SJCRH30 (cell line): ENCODE measurements at regions not wholly inside any gene's neighbourhood (a gene's known extent, or its start where the extent isn't known, plus 50 kb on each side); places are given as distances from the start of the nearest gene placed in this dataset.

Source experiments
- DNase-seq, 2 experiments: peaks; one replicate each; pipeline ENCODE4 v3.0.0-alpha.2; 2015 to 2020
- H3K27ac ChIP-seq: fragments of 250-450 bp; sonication (Bioruptor Pico); 2 replicates; pipeline ENCODE4 v1.5.1; 2020; ENCODE audit warnings: mild to moderate bottlenecking, moderate library complexity
- H3K27me3 ChIP-seq: fragments of 250-450 bp; sonication (Bioruptor Pico); 2 replicates; pipeline ENCODE4 v1.5.1; 2020; ENCODE audit warnings: mild to moderate bottlenecking, moderate library complexity
- H3K36me3 ChIP-seq: fragments of 250-450 bp; sonication (Bioruptor Pico); 2 replicates; pipeline ENCODE4 v1.5.1; 2020; ENCODE audit warnings: mild to moderate bottlenecking, moderate library complexity
- H3K4me1 ChIP-seq: fragments of 250-450 bp; sonication (Bioruptor Pico); 2 replicates; pipeline ENCODE4 v1.5.1; 2020; ENCODE audit warnings: mild to moderate bottlenecking, moderate library complexity
- H3K4me3 ChIP-seq: fragments of 250-450 bp; sonication (Bioruptor Pico); 2 replicates; pipeline ENCODE4 v1.5.1; 2020; ENCODE audit warnings: mild to moderate bottlenecking, moderate library complexity
- H3K9me3 ChIP-seq: fragments of 250-450 bp; sonication (Bioruptor Pico); replicated peaks from 2 replicates; pipeline ENCODE4 v1.5.1; 2020; ENCODE audit warnings: mild to moderate bottlenecking, moderate library complexity

DNA sequence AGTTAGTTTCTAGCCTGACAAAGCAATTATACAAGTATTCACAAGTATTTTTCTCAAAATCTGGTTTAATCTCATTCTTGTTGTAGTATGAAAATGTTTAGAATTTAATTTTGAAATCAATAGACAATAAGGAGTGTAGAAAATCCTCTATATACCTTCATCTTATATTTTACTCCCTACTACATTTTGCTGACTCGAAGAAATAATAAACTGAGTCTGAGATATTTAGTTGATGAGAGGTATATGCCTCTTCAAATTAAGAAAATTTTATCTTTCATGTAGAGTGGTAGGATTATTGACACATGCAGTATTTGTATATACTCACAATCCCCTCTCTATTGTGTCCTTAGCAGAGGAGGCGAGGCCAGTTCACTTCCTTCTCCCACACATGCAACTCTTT is 477.7 kb downstream of the MAN2A1 start:
- H3K36me3 ChIP-seq: no peaks in the 10 kb centered on the region
- no peaks in the 10 kb centered on the region for H3K27me3 ChIP-seq
- peaks cover 9% of the 10 kb centered on the region for H3K4me1 ChIP-seq
- DNase-seq: no peak
- 0 out of 2 replicates have a peak, but pooled peaks cover 6% of the 10 kb centered on the region for H3K9me3 ChIP-seq
- no peak overlapping the region for H3K4me3 ChIP-seq
- no peak overlapping the region for H3K27ac ChIP-seq

DNA sequence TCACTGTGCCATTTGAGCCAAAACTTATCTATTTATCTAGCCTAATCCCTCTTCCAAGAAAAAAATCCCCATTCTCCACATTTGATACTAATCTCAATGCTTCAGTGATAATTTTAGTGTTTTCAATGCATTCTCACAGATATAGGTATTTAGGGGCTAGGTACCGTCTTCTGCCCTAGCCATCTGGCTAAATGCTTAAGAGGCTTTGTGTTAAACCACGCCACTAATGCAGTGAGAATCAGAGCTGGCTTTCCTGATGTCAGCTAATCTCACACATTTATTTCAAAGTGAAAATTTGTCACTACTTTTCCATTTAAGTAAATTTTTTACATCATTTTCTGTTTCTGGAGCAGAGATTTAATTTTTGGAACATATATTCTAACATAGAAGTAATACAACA is 479.7 kb downstream of the MAN2A1 start:
- no peaks in the 10 kb centered on the region for H3K27me3 ChIP-seq
- DNase-seq: no peak
- H3K4me3 ChIP-seq: no peak overlapping the region
- H3K4me1 ChIP-seq: peaks cover 9% of the 10 kb centered on the region
- 0 out of 2 replicates have a peak, but pooled peaks cover 6% of the 10 kb centered on the region for H3K9me3 ChIP-seq
- no peak overlapping the region for H3K27ac ChIP-seq
- H3K36me3 ChIP-seq: no peaks in the 10 kb centered on the region

DNA sequence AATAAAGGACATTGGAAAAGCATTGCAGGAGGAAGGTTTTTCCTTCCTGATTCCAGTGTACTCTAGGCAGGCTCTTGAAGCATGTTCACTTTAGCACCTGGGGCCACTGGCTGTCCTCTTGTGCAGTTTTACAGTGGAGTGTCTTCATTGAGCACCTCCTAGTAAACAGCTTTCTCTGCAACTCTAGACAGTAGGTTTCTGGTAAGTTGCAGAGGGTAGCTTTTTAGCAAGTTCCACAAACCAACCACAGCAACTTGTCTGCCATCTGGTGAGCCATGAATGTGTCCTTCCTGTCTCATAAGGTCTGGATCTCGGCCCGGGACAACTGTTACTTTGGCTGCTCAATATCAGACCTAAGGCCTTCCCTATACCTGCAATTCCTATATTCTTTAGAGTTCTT is 488.0 kb downstream of the MAN2A1 start:
- Histone ChIP-seq H3K4me1 (no peaks in the 10 kb centered on the region; the same call in 1 of the 2 replicates), H3K27me3 (no peaks in the 10 kb centered on the region), H3K36me3 (no peaks in the 10 kb centered on the region), H3K4me3 (no peak overlapping the region), H3K27ac (no peak overlapping the region), H3K9me3 (no peaks in the 10 kb centered on the region)
- DNase-seq: no peak

DNA sequence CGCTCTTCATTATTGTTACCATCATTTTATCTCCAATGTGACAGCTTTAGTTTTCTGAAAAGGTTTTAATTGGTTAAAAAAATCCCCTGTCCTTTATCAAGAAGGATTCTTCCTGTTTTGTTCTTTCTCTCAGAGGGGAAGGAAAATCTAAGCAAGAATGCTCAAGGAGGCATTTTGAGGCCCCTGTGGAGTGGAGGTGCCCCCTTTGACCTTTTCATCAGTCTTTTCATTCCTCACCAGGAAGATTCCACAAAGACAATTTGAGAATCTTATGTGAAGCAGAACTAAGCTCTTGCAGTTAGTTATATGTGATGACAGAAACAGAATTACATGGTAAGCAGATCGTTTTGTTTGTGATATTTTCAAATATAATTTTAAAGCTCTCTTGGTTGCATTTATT is 489.6 kb downstream of the MAN2A1 start:
- Histone ChIP-seq H3K9me3 (no peaks in the 10 kb centered on the region; the same call in 1 of the 2 replicates), H3K4me1 (no peaks in the 10 kb centered on the region; the same call in 1 of the 2 replicates), H3K36me3 (no peaks in the 10 kb centered on the region), H3K4me3 (no peak overlapping the region), H3K27ac (no peak overlapping the region), H3K27me3 (no peaks in the 10 kb centered on the region)
- DNase-seq: no peak

DNA sequence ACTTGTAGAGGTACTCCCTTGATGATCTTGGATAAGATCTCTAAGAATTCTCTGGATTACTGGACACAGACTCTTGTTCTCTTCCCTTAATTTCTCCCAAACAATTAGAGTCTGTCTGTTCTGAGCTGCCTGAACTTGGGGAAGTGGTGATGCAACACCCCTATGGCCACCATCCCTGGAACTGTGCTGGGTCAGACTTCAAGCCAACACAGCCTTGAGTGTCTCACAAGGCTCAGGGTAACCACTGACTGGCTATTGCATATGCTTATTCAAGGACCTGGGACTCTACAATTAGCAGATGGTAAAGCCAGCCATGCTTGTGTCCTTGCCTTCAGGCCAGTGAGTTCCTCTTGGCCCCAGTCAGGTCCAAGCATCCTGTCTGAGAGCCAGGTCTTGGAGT is 504.5 kb downstream of the MAN2A1 start:
- H3K4me1 ChIP-seq: no peaks in the 10 kb centered on the region
- H3K27me3 ChIP-seq: no peaks in the 10 kb centered on the region
- H3K27ac ChIP-seq: no peak overlapping the region
- H3K4me3 ChIP-seq: no peak overlapping the region
- H3K36me3 ChIP-seq: no peaks in the 10 kb centered on the region
- no peaks in the 10 kb centered on the region for H3K9me3 ChIP-seq
- DNase-seq: no peak

DNA sequence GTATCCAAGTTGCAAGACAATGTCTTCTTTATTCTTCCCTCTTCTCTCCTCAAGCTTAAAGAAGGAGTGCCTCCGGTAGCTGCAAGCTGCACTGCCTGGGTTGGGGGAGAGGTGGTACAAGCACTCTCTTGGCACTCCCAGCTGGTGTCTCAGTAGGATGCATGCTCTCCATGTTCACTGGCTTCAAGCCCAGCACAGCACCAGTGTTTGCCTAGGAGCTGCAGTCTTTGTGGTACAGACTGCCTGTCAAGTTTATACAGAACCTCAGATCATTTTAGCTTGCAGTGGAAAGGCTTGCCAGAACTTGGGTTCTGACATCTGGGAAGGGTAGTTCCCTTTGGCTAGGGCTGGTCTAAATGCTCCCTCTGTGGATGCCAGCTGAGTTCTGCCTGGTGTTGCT is 505.6 kb downstream of the MAN2A1 start:
- DNase-seq: no peak
- Histone ChIP-seq H3K9me3 (no peaks in the 10 kb centered on the region), H3K27ac (no peak overlapping the region), H3K36me3 (no peaks in the 10 kb centered on the region), H3K4me3 (no peak overlapping the region), H3K27me3 (no peaks in the 10 kb centered on the region), H3K4me1 (no peaks in the 10 kb centered on the region)

DNA sequence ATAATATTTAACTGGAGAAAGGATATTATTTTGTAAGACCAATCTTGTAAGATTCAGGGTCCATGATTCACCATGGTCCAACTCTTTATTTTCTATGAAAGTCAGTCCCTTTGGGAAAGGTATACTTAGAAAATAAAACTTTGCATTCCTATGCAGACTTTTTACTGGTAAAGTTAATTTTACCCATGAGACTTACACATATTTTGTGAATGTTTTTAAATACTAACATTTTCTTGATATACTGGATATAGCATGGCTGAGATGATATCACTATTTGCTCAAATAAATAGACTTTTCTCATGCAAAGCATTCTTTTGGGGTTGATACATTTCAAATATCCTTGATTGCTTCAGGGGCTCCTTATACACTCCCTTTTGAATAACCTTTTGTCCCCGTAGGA is 512.1 kb downstream of the MAN2A1 start:
- Histone ChIP-seq H3K4me1 (no peaks in the 10 kb centered on the region), H3K27ac (no peak overlapping the region), H3K27me3 (no peaks in the 10 kb centered on the region), H3K9me3 (no peaks in the 10 kb centered on the region), H3K36me3 (no peaks in the 10 kb centered on the region), H3K4me3 (no peak overlapping the region)
- no peak for DNase-seq

DNA sequence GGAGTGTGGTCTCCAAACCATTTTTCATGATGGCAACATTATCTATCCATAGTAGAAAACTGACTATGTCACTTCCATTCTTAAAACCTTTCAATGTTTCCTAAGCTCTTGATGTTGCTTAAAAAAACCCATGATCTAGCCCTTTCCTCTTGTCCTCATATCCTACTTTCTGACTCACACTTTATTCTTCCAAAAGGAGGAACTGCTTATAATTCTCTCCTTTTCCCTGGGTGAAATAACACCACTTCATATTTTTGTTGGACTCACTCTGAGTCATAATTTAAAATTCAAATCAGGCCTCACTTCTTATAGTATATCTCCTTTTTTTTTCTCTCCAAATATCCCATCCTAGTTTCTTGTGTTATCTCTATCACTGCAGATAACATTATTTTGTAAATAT is 513.9 kb downstream of the MAN2A1 start:
- Histone ChIP-seq H3K27ac (no peak overlapping the region), H3K4me1 (no peaks in the 10 kb centered on the region), H3K9me3 (no peaks in the 10 kb centered on the region), H3K27me3 (no peaks in the 10 kb centered on the region), H3K4me3 (no peak overlapping the region), H3K36me3 (no peaks in the 10 kb centered on the region)
- DNase-seq: no peak

DNA sequence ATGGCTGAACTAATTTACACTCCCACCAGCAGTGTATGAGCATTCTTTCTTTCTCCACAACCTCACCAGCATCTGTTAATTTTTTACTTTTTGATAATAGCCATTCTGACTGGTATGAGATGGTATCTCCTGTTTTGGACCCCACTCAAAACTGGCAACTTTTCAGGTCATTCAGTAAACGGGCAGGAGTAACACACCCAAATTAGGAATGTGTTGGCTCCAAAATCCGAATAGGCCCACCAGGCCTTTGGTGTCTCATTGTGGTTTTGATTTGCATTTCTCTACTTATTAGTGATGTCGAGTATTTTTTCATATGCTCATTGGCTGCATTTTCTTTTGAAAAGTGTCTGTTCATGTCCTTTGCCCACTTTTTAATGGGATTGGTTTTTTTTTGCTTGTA is 517.1 kb downstream of the TMEM232 start:
- no peaks in the 10 kb centered on the region for H3K27me3 ChIP-seq
- DNase-seq: no peak
- no peaks in the 10 kb centered on the region for H3K36me3 ChIP-seq
- no peaks in the 10 kb centered on the region; the same call in 1 of the 2 replicates for H3K9me3 ChIP-seq
- H3K27ac ChIP-seq: no peak overlapping the region
- H3K4me1 ChIP-seq: no peaks in the 10 kb centered on the region
- H3K4me3 ChIP-seq: no peak overlapping the region

DNA sequence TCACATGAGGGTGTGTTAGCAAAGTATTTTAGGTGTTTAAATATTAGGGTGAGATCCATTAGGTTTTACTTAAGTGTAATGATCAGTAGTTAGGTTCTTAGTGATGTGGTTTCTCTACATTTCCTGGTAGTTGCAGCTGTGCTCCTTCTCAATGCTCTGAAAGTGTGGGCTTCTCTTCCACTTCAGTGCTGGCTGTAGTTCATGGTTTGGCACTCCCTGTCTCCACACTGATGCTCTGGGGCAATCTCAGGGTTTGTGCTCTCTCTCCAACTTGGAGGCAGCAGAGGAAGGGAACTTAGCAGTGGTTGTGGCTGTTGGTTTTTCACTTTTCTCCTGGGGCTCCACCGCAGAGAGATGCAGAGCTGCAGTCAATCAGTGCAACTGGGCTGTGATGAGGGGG is 507.5 kb downstream of the TMEM232 start:
- H3K4me3 ChIP-seq: no peak overlapping the region
- no peaks in the 10 kb centered on the region for H3K27me3 ChIP-seq
- H3K27ac ChIP-seq: no peak overlapping the region
- no peaks in the 10 kb centered on the region for H3K9me3 ChIP-seq
- H3K4me1 ChIP-seq: no peaks in the 10 kb centered on the region
- H3K36me3 ChIP-seq: no peaks in the 10 kb centered on the region
- DNase-seq: no peak

DNA sequence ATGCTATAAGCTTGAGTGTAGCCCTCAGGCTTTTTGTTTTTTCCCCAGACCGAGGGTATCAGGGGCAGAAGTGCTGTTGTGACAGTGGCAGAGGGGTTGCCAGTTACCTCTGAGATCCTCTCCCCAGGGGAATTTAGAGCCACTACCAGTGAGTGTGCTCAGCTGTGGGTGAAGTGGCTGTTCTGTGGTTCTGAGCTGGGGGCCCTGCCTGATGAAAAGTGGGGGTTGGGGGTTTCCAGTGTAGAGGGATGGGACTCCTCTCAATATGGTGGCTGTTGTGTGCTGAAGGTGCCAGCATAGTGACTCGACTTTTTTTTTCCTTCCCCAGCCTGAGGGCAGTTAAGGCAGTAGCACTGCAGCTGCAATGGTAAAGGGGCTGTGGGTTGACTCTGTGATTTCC is 506.7 kb downstream of the TMEM232 start:
- no peaks in the 10 kb centered on the region for H3K27me3 ChIP-seq
- H3K4me1 ChIP-seq: no peaks in the 10 kb centered on the region
- H3K4me3 ChIP-seq: no peak overlapping the region
- H3K9me3 ChIP-seq: no peaks in the 10 kb centered on the region
- H3K36me3 ChIP-seq: no peaks in the 10 kb centered on the region
- no peak for DNase-seq
- H3K27ac ChIP-seq: no peak overlapping the region

DNA sequence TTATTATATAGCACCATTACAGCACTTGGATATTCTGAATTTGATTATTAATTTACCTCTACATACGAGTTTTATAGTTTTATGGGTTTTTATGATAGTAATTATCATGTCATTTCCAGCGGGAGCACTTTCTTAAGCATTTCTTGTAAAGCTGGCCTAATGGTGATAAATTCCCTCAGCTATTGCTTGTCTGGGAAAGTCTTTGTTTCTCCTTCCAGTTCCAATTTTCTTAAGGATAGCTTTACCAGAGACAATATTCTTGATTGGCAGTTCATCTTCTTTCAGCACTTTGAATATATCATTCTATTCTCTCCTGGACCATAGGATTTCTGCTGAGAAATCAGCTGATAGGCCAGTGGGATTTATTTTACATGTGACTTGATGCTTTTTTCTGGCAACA is 505.4 kb downstream of the TMEM232 start:
- no peak for DNase-seq
- Histone ChIP-seq H3K9me3 (no peaks in the 10 kb centered on the region), H3K27ac (no peak overlapping the region), H3K36me3 (no peaks in the 10 kb centered on the region), H3K27me3 (no peaks in the 10 kb centered on the region), H3K4me1 (no peaks in the 10 kb centered on the region), H3K4me3 (no peak overlapping the region)

DNA sequence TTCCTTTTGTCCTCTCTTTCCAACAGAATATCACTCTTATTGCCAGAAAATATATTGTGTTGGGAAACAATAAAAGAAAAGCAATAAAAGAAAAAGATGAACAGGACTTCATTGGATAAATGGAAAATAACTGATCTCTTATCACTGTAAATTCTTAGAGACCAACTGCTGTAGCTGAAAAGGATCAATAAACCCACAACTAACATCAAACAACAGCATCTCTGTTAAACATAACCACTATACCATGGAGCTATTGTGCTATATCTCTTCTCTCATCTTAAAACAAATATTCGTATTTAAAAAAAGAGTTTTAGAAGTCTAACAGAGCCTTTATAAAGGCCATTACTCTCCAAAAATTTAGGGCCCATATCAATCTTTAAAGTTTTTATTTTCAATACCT is 502.4 kb downstream of the TMEM232 start:
- Histone ChIP-seq H3K4me3 (no peak overlapping the region), H3K4me1 (no peaks in the 10 kb centered on the region), H3K36me3 (no peaks in the 10 kb centered on the region), H3K27ac (no peak overlapping the region), H3K9me3 (no peaks in the 10 kb centered on the region), H3K27me3 (no peaks in the 10 kb centered on the region)
- DNase-seq: no peak

DNA sequence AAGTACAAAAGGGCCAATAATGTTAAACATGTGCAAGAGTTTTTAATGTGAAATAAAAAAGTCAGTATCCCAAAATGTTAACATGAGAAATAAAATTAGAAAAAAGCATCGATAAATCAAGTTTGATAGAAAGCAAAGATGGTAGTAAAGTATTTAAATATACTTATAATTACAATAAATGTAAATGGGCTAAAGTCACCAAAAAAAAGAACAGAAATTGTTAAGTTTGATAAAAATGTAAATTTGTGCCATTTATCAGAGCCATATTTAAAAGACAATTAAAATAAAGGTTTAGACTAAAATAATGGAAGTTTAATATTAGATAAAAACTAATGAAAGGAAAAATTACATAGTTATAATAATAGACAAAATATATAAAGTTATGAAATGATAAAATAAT is 500.5 kb downstream of the TMEM232 start:
- no peaks in the 10 kb centered on the region for H3K9me3 ChIP-seq
- no peaks in the 10 kb centered on the region for H3K4me1 ChIP-seq
- no peak overlapping the region for H3K27ac ChIP-seq
- no peak overlapping the region for H3K4me3 ChIP-seq
- no peaks in the 10 kb centered on the region for H3K27me3 ChIP-seq
- DNase-seq: no peak
- no peaks in the 10 kb centered on the region for H3K36me3 ChIP-seq

DNA sequence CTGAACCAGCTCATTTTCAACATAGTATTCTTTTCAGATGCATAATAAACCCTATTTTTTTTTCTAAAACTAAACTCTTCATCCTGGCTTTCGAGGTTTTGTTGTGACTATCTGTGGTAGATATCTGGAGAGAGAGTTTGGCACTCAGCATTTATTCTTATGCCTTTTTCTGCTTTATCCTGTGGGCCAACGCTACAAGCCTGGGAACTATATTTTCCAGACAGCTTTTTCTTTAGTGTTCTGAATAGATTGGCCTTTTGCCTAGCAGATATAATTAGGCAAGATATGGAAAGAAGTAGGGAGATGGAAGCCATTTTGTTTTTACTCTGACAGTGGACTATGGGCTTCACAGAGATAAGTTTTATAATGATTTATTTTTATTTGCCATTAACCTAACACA is 486.7 kb downstream of the TMEM232 start:
- no peak overlapping the region for H3K4me3 ChIP-seq
- H3K4me1 ChIP-seq: no peaks in the 10 kb centered on the region
- no peaks in the 10 kb centered on the region for H3K36me3 ChIP-seq
- DNase-seq: no peak
- no peaks in the 10 kb centered on the region for H3K9me3 ChIP-seq
- H3K27ac ChIP-seq: no peak overlapping the region
- no peaks in the 10 kb centered on the region for H3K27me3 ChIP-seq

DNA sequence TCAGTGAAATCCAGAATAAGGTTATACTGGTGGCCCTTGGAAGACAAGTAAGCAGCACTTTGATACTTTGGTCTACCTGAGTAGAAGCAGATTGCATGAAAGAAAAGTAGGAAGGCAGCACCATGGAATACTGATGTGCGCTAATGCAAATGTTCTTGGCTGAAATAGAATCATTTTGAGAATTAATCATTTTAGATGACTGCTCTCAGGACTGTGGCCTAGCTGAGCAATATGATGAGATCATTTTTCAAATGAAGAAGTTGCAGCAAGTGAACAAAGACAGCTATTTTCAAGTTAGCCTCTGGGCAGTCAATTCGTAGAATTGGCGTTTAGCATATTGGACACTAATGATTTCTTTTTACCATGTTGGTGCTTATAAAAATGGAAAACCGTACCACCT is 483.5 kb downstream of the TMEM232 start:
- Histone ChIP-seq H3K4me1 (no peaks in the 10 kb centered on the region), H3K27me3 (no peaks in the 10 kb centered on the region), H3K36me3 (no peaks in the 10 kb centered on the region), H3K4me3 (no peak overlapping the region), H3K27ac (no peak overlapping the region), H3K9me3 (no peaks in the 10 kb centered on the region)
- no peak for DNase-seq

DNA sequence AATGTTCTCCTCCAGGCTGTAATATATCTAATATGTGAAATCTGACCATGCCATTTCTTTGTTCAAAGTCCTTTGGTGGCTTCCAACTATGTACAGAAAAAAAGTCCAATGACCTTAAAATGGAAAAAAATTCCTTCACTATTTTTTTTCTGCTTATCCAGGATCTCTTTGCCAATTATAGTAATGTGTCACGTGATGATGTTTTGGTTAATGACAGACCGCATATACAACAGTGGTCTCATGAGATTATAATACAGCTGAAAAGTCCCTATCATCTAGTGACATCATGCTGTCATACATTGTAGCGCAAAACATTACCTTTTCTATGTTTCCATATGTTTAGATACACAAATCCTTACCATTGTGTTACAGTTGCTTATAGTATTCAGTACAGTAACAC is 477.6 kb downstream of the TMEM232 start:
- DNase-seq: no peak
- H3K4me3 ChIP-seq: no peak overlapping the region
- no peak overlapping the region for H3K27ac ChIP-seq
- H3K36me3 ChIP-seq: no peaks in the 10 kb centered on the region
- no peaks in the 10 kb centered on the region for H3K4me1 ChIP-seq
- no peaks in the 10 kb centered on the region for H3K9me3 ChIP-seq
- no peaks in the 10 kb centered on the region for H3K27me3 ChIP-seq
